ENCODE measurements at regions not wholly inside any gene's neighbourhood (a gene's known extent, or its start where the extent isn't known, plus 50 kb on each side); places are given as distances from the start of the nearest gene placed in this dataset.
"Not testable (repeated sequence)": the region's sequence is repeated elsewhere in the genome, so short reads cannot be mapped to it uniquely, and the experiment has no call there.

DNA sequence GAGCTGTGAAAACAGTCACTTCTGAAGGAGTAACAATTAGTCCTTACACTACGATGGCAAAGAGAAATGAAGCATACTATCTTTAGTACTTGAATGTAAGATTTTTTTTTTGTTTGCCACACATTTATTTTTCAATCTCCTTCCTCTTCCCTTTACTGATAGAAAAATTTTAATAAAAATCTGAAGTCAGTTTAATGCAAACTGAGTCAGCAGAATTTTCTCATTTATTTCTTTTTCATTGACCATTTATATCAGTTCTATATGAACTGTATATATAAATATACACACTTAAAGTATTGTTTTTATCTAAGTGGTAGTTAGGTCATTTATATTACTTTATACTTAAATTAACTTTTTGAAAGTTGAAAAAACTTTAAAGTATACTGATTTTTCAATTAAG lies 1009.1 kb upstream of the SPRY2 start:
- Histone ChIP-seq H3K4me3 (ENCODE audit: low read length in 3 of 3) (no peak overlapping the region), H3K9me3 (ENCODE audit: control insufficient read depth in 2 of 3, insufficient read depth in 1 of 3, low read length in 3 of 3) (no peaks in the 10 kb centered on the region), H3K27ac (ENCODE audit: low read depth in 2 of 2, low read length in 2 of 2) (no peak overlapping the region), H3K4me1 (ENCODE audit: control insufficient read depth in 2 of 3, insufficient read depth in 2 of 3, low read depth in 1 of 3, low read length in 3 of 3) (no peaks in the 10 kb centered on the region), H3K27me3 (ENCODE audit: control insufficient read depth, insufficient read depth, low read length) (no peaks in the 10 kb centered on the region), H3K36me3 (ENCODE audit: control insufficient read depth in 2 of 3, insufficient read depth in 3 of 3, low read length in 3 of 3) (no peaks in the 10 kb centered on the region), H3K9ac (ENCODE audit: low read length in 3 of 3) (no peak overlapping the region)
- TF ChIP-seq, protein P1, sequence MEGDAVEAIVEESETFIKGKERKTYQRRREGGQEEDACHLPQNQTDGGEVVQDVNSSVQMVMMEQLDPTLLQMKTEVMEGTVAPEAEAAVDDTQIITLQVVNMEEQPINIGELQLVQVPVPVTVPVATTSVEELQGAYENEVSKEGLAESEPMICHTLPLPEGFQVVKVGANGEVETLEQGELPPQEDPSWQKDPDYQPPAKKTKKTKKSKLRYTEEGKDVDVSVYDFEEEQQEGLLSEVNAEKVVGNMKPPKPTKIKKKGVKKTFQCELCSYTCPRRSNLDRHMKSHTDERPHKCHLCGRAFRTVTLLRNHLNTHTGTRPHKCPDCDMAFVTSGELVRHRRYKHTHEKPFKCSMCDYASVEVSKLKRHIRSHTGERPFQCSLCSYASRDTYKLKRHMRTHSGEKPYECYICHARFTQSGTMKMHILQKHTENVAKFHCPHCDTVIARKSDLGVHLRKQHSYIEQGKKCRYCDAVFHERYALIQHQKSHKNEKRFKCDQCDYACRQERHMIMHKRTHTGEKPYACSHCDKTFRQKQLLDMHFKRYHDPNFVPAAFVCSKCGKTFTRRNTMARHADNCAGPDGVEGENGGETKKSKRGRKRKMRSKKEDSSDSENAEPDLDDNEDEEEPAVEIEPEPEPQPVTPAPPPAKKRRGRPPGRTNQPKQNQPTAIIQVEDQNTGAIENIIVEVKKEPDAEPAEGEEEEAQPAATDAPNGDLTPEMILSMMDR (IDR thresholded peaks at IDR 0.05; ENCODE audit: borderline replicate concordance, extremely low read depth, insufficient read depth), result no peak
- DNase-seq (no peak), FAIRE-seq (no peak)
- intact Hi-C loops (cut with DNase I), result no loop called here

DNA sequence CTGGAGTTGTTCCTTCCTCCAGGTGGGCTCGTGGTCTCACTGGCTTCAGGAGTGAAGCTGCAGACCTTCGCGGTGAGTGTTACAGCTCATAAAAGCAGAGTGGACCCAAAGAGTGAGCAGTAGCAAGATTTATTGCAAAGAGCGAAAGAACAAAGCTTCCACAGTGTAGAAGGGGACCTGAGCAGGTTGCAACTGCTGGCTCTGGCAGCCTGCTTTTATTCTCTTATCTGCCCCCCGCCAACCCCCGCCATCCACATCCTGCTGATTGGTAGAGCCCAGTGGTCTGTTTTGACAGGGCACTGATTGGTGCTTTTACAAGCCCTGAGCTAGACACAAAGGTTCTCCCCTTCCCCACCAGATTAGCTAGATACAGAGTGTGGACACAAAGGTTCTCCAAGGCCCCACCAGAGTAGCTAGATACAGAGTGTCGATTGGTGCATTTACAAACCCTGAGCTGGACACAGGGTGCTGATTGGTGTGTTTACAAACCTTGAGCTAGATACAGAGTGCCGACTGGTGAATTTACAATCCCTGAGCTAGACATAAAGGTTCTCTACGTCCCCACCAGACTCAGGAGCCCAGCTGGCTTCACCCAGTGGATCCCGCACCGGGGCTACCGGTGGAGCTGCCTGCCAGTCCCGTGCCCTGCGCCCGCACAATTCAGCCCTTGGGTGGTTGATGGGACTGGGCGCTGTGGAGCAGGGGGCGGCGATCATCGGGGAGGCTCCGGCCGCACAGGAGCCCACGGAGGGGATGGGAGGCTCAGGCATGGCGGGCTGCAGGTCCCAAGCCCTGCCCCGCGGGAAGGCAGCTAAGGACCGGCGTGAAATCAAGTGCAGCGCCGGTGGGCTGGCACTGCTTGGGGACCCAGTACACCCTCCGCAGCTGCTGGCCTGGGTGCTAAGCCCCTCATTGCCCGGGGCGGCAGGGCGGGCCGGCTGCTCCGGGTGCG lies 999.5 kb upstream of the SPRY2 start:
- intact Hi-C loops (cut with DNase I); FAIRE-seq; H3K36me3 ChIP-seq (ENCODE audit: control insufficient read depth in 2 of 3, insufficient read depth in 3 of 3, low read length in 3 of 3); H3K27me3 ChIP-seq (ENCODE audit: control insufficient read depth, insufficient read depth, low read length); H3K27ac ChIP-seq (ENCODE audit: low read depth in 2 of 2, low read length in 2 of 2); H3K4me1 ChIP-seq (ENCODE audit: control insufficient read depth in 2 of 3, insufficient read depth in 2 of 3, low read depth in 1 of 3, low read length in 3 of 3); H3K4me3 ChIP-seq (ENCODE audit: low read length in 3 of 3); H3K9ac ChIP-seq (ENCODE audit: low read length in 3 of 3); H3K9me3 ChIP-seq (ENCODE audit: control insufficient read depth in 2 of 3, insufficient read depth in 1 of 3, low read length in 3 of 3): not testable (repeated sequence)
- peak in 1 of 5 donors; percentile 63 for DNase-seq

GRCh38 chr13:81339666-81340065 lies 998.7 kb upstream of the SPRY2 start:
- FAIRE-seq; DNase-seq; intact Hi-C loops (cut with DNase I); H3K9me3 ChIP-seq (ENCODE audit: control insufficient read depth in 2 of 3, insufficient read depth in 1 of 3, low read length in 3 of 3); H3K4me3 ChIP-seq (ENCODE audit: low read length in 3 of 3); H3K27me3 ChIP-seq (ENCODE audit: control insufficient read depth, insufficient read depth, low read length); H3K27ac ChIP-seq (ENCODE audit: low read depth in 2 of 2, low read length in 2 of 2); H3K9ac ChIP-seq (ENCODE audit: low read length in 3 of 3); H3K36me3 ChIP-seq (ENCODE audit: control insufficient read depth in 2 of 3, insufficient read depth in 3 of 3, low read length in 3 of 3); H3K4me1 ChIP-seq (ENCODE audit: control insufficient read depth in 2 of 3, insufficient read depth in 2 of 3, low read depth in 1 of 3, low read length in 3 of 3): not testable (repeated sequence)

- Histone ChIP-seq H3K27me3 (ENCODE audit: control insufficient read depth, insufficient read depth, low read length) (no peaks in the 10 kb centered on the region), H3K9ac (ENCODE audit: low read length in 3 of 3) (no peak overlapping the region), H3K4me1 (ENCODE audit: control insufficient read depth in 2 of 3, insufficient read depth in 2 of 3, low read depth in 1 of 3, low read length in 3 of 3) (no peaks in the 10 kb centered on the region), H3K27ac (ENCODE audit: low read depth in 2 of 2, low read length in 2 of 2) (no peak overlapping the region), H3K36me3 (ENCODE audit: control insufficient read depth in 2 of 3, insufficient read depth in 3 of 3, low read length in 3 of 3) (no peaks in the 10 kb centered on the region), H3K9me3 (ENCODE audit: control insufficient read depth in 2 of 3, insufficient read depth in 1 of 3, low read length in 3 of 3) (peaks cover 0 to 3% (median 0%) of the 10 kb centered on the region in 3 donors), H3K4me3 (ENCODE audit: low read length in 3 of 3) (no peak overlapping the region)
- intact Hi-C loops (cut with DNase I), result no loop called here
- TF ChIP-seq, protein P1 (IDR thresholded peaks at IDR 0.05; ENCODE audit: borderline replicate concordance, extremely low read depth, insufficient read depth), result no peak
- FAIRE-seq, result no peak
- no peak for DNase-seq
Observed at GRCh38 chr13:81334481-81334880, 993.6 kb upstream of the SPRY2 start.
